Lower lobe of right lung (tissue), 2 donors: ENCODE measurements at regions not wholly inside any gene's neighbourhood (a gene's known extent, or its start where the extent isn't known, plus 50 kb on each side); places are given as distances from the start of the nearest gene placed in this dataset.

Source experiments
- ATAC-seq, 2 donors: fragments of 200-7000 bp; cut with Tn5 transposase; one replicate each; pipeline ENCODE4 v1.9.1; 2020 to 2022; ENCODE audit warnings: mild to moderate bottlenecking in 2 of 2, moderate library complexity in 2 of 2
- DNase-seq: peaks from one replicate; pipeline ENCODE4 v3.0.0-alpha.2; 2020
- H3K27ac ChIP-seq: fragments of 200-600 bp; one replicate; pipeline ENCODE4 v1.8.0; 2022
- H3K27me3 ChIP-seq: fragments of 200-600 bp; one replicate; pipeline ENCODE4 v1.8.0; 2022; ENCODE audit warnings: low read depth
- H3K36me3 ChIP-seq: fragments of 200-600 bp; one replicate; pipeline ENCODE4 v1.8.0; 2022; ENCODE audit warnings: mild to moderate bottlenecking
- H3K4me1 ChIP-seq: fragments of 200-600 bp; one replicate; pipeline ENCODE4 v1.8.0; 2022
- H3K4me3 ChIP-seq: fragments of 200-600 bp; one replicate; pipeline ENCODE4 v1.8.0; 2022; ENCODE audit warnings: mild to moderate bottlenecking
- H3K9me3 ChIP-seq: fragments of 200-600 bp; one replicate; pipeline ENCODE4 v1.8.0; 2022
- intact Hi-C: fragments of 100-400 bp; cut with DNase I; formaldehyde crosslinking; loops from one replicate; pipeline ENCODE4 v1.11.0; 2022
- TF ChIP-seq, protein P1 (sequence below): fragments of 200-600 bp; IDR thresholded peaks from one replicate; pipeline ENCODE4 v1.8.0; 2022; ENCODE audit warnings: antibody characterized with exemption, mild to moderate bottlenecking
- donor health status: DM: no; HTN: yes; CAD: no; lungs with severe emphysema.

DNA sequence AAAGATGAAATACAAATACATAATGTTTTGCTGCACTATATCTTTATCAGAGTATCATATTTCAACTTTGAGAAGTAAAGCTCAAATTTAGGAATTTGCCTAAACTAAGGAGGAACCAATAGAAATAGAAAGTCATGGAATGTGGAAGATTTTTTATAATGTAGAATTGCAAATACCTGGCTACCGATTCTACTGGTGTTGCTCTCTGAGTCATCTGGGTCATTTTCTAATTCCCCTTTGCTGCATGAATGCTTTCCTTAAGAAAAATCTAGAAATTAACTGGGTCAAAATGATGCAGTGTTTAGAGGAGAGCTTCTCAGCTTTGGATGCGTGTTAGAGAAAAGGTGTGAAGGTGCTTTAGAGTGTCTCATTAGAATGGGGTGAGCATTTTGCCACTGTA, 568.9 kb upstream of the ANKRD30A start:
- Histone ChIP-seq H3K4me3 (no peak overlapping the region), H3K27me3 (no peaks in the 10 kb centered on the region), H3K36me3 (no peaks in the 10 kb centered on the region), H3K27ac (no peak overlapping the region), H3K9me3 (no peaks in the 10 kb centered on the region), H3K4me1 (no peaks in the 10 kb centered on the region)
- intact Hi-C loops: no loop called here
- TF ChIP-seq, protein P1, sequence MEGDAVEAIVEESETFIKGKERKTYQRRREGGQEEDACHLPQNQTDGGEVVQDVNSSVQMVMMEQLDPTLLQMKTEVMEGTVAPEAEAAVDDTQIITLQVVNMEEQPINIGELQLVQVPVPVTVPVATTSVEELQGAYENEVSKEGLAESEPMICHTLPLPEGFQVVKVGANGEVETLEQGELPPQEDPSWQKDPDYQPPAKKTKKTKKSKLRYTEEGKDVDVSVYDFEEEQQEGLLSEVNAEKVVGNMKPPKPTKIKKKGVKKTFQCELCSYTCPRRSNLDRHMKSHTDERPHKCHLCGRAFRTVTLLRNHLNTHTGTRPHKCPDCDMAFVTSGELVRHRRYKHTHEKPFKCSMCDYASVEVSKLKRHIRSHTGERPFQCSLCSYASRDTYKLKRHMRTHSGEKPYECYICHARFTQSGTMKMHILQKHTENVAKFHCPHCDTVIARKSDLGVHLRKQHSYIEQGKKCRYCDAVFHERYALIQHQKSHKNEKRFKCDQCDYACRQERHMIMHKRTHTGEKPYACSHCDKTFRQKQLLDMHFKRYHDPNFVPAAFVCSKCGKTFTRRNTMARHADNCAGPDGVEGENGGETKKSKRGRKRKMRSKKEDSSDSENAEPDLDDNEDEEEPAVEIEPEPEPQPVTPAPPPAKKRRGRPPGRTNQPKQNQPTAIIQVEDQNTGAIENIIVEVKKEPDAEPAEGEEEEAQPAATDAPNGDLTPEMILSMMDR: no peak
- ATAC-seq (no peak), DNase-seq (no peak)

DNA sequence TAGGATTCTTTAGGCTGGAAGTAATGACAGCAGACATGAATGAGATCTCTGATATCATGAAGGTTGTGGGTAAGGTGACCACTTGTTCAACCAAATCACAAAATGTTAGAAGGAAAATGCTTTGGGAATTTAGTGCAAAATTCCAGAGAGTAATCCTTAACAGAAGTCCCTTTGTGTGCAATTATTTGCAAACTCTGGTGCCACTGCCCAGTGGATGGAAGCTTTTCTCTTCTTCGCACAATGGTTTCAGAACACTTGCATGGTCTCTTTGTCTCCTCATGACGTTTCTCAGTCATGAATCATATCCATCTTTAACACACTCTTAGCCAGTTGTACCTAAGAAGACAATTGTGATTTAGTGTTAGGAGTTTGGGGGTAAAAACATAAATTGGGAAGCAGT, 570.4 kb upstream of the ANKRD30A start:
- Histone ChIP-seq H3K4me3 (no peak overlapping the region), H3K36me3 (no peaks in the 10 kb centered on the region), H3K27me3 (no peaks in the 10 kb centered on the region), H3K4me1 (no peaks in the 10 kb centered on the region), H3K9me3 (no peaks in the 10 kb centered on the region), H3K27ac (no peak overlapping the region)
- DNase-seq (no peak), ATAC-seq (no peak)
- TF ChIP-seq, protein P1: no peak
- intact Hi-C loops: no loop called here

DNA sequence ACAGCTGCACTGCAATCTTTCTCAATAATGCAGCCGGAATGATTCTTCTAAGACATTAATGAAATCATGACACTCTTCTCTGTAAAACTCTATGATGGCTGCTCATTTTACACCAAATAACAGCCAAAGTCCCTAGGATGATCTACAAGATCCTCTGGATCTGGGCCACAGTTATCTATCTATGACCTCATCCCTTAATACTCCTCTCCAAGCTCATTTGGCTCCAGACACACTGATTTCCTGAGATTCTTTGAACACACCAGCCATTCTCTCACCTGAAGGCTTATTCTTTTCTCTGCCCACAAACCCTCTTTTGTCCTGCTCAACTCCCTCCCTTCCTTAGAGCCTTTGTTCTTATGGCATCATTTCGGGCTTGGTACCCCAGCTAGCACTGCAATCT, 577.4 kb upstream of the ANKRD30A start:
- no peaks in the 10 kb centered on the region for H3K9me3 ChIP-seq

DNA sequence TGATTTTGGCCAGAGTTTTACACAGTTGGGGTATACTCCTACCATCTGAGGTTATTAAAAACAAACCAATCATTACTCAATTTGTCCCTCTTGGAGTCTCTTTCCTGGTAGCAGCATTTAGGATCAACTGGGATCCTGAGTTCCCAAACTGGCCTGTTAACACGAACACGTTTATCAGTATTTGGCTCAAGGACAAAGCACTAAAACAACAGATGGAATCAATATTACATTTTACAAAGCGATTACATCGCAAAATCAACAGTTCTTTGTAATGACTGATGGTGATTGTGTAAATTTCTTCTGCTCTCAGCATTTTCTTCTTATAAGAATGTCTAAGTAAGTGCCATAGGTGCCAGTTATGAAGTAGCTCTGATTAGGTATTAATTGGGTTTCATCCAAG, 582.9 kb upstream of the ANKRD30A start:
- no peaks in the 10 kb centered on the region for H3K27me3 ChIP-seq
- peaks cover 3% of the 10 kb centered on the region for H3K4me1 ChIP-seq
- ATAC-seq (no peak), DNase-seq (no peak)
- no peaks in the 10 kb centered on the region for H3K9me3 ChIP-seq
- no peak overlapping the region for H3K27ac ChIP-seq
- no peak overlapping the region for H3K4me3 ChIP-seq
- intact Hi-C loops: no loop called here
- TF ChIP-seq, protein P1: no peak
- H3K36me3 ChIP-seq: no peaks in the 10 kb centered on the region

More for the DNA sequence above, 577.4 kb upstream of the ANKRD30A start:
- H3K36me3 ChIP-seq: no peaks in the 10 kb centered on the region
- H3K4me3 ChIP-seq: no peak overlapping the region
- no peaks in the 10 kb centered on the region for H3K27me3 ChIP-seq
- no peak for ATAC-seq
- H3K4me1 ChIP-seq: no peaks in the 10 kb centered on the region
- TF ChIP-seq, protein P1: no peak
- H3K27ac ChIP-seq: no peak overlapping the region
- DNase-seq: no peak
- intact Hi-C loops: no loop called here

DNA sequence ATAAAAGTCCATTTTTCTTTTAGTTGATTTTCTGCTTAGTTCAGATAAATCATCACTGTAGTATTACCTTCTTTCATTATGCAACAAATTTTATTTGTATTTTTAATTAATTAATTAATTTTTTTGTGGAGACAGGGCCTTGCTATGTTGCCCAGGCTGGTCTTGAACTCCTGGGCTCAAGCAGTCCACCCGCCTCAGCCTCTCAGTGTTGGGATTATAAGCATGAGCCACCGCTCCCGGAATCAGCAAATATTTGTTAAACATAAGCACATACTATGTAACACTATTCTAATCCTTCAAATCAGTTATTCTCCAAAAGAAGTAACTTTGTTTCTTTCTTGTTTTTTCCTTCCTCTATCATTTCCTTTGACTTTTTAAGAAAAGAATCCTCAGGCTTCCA, 584.8 kb upstream of the ANKRD30A start:
- H3K4me3 ChIP-seq: no peak overlapping the region
- H3K27me3 ChIP-seq: no peaks in the 10 kb centered on the region
- DNase-seq (no peak), ATAC-seq (no peak)
- peaks cover 3% of the 10 kb centered on the region for H3K4me1 ChIP-seq
- intact Hi-C loops: no loop called here
- no peaks in the 10 kb centered on the region for H3K9me3 ChIP-seq
- TF ChIP-seq, protein P1: no peak
- H3K36me3 ChIP-seq: no peaks in the 10 kb centered on the region
- no peak overlapping the region for H3K27ac ChIP-seq
